ENCODE measurements at regions not wholly inside any gene's neighbourhood (a gene's known extent, or its start where the extent isn't known, plus 50 kb on each side); places are given as distances from the start of the nearest gene placed in this dataset.
"Not testable (repeated sequence)": the region's sequence is repeated elsewhere in the genome, so short reads cannot be mapped to it uniquely, and the experiment has no call there.

DNA sequence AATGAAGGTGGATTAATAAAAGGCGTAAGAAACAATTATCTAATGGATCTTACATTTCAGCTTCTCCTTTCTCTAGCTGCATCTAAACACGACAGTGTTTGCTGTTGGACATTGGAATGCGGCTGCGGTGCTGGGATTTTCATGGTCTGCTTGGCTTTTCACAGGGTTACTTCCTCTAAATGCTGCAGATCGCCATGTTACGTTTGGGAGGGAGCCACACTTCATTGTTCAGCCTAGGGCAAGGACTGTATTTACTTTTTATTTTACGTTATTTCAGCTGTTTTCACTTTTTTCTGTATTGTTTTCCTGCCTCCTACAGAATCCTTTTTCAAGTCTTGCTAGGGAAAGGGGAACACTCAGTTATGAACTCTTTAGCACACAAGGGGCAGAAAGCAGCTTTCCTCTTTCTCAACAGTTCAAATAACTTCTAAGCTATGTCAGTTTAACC, 97.9 kb upstream of the MTHFD1L start:
- peak; percentile 68 for DNase-seq

DNA sequence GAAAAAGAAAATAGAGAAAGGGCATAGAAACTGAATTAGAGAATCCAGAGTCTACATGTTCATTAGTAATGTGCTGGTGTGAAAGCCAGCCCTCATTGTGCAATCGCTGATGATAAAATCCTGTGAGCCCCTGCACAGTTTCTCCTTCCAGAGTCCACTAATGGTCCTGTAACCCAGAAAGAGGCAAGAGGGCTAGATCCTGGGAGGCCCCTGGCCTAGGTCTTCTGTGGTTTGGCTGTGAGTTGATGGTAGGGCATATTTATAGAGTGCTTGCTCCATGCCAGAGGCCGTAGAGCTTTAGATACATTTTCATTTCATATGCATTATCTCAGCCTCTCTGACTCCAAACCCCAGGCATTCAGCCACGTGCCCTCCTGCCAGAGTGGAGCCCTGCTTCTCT, 94.9 kb upstream of the MTHFD1L start:
- DNase-seq: no peak

DNA sequence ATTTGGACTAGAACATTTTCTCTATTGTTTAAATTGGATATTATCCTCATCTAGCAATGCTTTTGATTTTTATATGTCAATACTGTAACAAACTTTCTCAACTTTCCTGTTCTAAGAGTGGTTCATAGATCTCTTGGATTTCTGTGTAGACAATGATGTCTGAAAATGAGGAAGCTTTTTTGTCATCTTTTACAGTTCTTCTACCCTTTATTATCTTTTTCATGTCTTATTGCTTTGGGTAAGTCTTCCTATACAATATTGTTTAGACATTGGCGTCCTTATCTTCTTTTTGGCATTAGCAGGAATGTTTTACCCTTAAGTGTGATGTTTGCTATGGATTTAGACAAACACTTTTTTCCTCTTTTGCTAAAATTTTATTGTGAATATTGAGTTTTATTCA, 91.5 kb upstream of the MTHFD1L start:
- DNase-seq: no peak

DNA sequence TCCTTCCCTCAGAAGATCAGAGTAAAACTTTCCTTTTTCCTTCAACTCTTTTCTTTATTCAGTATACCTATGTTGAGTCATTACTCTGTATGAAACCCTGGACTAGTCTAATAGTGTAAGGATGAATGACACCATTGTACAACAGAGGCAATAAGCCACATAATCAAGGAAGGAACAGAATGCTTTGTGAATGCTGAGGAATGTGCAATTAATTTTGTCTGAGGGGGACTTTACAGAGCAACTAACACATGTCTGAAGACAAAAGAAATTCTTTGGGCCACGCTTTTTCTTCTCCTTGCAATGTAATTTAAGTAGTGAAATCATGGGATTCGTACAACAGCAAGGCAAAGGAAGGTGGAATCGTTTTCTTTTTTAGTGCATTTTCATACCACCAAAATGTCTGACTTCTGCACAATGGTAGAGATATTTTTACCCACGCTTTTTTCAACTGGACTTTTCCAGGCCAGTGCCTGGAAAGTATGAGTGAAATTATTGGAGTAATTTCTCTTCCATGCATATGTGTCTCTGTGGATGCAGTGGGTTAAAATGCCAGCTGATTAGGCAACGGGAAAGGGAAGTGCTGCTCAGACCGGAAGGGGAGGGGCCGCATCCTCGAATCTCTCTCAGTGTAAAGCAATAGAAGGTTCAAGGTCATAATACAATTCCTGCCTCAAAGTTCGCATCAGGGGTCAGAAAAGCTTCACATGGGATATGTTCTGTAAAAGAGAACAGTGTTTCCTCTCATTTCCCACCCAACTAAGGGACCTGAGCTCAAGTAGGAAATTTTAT, 89.9 kb upstream of the MTHFD1L start:
- DNase-seq: no peak

DNA sequence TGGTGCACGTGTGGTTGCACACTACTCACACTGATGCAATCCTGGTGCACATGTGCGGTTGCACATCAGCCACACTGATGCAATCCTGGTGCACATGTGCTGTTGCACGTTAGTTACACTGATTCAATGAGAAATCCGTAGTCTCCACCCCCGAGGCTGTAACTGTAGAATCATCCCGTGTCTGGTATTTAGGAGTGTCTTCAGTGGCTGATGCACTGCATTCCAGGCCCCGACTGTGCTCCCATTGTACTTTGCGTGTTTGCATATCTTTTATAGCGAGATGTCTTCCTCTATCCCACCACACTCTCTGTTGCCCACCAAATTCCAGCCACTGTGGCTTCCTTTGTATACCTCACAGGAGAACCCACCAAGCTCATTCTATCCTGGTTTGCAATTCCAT, 87.8 kb upstream of the MTHFD1L start:
- no peak for DNase-seq

DNA sequence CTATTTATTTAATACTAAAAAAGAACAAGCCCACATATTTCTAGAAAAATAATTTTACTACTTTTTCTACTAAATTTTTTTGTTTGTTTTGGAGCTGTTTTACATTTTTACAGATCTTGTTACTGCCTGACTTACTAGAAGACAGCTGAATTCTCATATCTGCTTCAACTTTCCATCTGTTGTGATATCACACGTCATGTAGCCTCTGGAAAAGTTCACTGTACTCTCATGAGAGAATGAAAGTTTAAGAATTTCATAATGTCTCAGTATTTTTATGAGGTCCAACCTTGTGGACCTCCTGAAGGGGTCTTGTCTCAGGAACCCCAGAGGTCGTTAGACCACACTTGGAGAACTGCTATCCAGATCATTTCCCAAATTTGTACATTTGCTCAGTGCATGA, 81.7 kb upstream of the MTHFD1L start:
- no peak for DNase-seq

DNA sequence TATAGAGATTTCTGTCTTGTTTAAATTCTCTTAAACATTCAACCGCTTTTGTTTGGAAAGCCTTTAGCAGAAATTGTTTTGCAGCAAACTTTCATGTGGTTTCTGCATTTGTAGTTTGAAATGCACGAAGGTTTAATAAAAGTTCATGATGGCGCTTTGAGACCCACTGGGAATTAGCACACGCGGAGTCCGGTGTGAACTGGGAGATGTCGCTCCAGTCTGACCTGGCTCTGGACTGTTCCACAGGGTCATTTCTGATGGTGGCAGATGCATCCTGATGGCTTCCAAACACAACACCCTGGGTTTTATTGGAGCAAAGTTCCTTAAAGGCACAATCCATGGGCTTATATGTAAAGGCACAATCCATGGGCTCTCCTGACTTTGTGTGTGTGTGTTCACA, 78.1 kb upstream of the MTHFD1L start:
- peak; percentile 8 for DNase-seq

DNA sequence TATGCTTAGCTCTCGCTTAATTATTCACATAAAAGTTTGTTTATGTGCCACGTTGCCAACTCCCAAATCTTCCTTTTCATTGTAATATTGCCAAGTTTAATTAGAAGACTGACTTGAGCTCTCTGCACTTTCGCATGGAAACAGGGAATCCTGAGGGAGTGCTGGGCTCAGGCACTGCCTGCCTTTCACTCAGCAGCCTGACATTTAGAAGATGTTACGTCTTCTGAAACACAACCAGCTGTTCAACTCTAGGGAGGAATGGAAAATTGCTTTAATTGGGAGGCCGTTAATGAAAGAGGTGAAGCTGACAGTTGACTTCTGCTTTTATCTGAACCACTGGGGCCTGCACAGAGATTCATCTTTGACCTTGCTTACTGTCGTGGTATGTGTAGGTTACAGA, 77.4 kb upstream of the MTHFD1L start:
- DNase-seq: peak; percentile 29

DNA sequence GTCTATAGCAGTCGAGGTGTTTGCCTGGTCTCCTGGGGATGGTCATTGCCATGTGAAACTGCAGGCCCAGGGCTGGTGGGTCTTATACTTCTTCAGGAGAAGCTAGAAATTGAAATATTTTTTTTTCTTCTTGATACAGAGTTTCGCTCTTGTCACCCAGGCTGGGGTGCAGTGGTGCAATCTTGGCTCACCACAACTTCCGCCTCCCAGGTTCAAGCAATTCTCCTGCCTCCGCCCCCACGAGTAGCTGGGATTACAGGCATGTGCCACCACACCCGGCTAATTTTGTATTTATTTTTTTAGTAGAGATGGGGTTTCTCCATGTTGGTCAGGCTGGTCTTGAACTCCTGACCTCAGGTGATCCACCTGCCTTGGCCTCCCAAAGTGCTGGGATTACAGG, 75.6 kb upstream of the MTHFD1L start:
- not testable (repeated sequence) for DNase-seq

DNA sequence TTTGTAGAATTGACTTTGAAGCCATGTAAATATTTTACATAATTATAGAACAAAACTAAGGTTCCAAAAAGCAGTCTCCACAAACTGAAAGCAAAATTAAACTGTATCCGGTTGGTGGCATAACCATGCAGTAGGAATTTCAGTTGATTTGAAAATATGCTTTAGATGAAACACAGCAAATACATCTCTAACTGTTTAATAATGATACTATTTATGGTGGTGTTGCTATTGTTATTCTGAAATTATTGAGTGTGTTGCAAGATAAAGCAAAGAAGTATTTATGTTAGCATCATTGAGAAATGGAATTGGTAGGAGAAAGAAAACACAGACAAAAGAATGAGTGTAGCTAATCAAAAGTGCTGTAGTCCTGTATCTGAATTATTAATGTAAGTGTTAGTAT, 73.8 kb upstream of the MTHFD1L start:
- no peak for DNase-seq

DNA sequence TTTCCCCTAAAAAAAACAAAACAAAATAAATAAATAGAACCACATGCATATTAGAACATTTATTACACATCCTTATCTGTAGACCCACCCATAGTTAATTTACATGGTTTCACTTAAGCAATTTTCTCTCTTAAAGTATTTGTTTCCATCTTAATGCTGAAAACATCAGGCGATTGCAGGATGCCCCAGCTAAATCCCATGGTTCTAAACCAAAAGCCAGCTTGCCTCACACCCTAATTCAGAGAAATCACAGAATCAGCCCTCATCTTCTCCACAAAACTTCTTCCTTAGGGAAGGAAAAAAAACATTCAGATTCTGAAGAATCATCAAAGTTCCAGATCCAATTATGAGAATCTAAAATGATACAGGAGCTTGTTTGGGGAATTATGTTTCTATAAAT, 67.6 kb upstream of the MTHFD1L start:
- DNase-seq: no peak

DNA sequence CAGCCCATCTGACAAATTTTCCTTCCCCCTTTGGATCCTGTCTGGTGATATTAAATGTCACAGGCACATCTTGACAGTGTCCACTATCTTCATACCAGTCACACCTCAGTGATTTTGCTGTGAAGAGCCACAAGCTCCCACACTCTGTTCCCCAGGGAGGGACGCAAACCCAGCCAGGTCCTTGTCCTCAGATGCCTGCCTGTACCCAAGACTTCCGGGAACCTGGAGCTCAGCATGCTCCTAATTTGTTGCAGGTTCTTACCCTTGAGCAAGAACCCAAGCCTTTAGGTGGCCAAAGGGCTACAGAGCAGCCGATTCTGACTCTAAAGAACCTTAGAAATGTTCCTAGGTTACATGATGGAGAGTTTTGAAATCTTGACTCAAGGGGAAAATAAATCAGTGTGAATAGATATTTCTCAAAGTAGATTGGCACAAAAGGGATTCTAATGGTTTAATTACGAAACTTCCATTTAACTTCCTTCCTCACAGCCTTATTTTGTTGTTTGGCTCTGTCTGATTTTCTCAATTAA, 66.2 kb upstream of the MTHFD1L start:
- DNase-seq: no peak

DNA sequence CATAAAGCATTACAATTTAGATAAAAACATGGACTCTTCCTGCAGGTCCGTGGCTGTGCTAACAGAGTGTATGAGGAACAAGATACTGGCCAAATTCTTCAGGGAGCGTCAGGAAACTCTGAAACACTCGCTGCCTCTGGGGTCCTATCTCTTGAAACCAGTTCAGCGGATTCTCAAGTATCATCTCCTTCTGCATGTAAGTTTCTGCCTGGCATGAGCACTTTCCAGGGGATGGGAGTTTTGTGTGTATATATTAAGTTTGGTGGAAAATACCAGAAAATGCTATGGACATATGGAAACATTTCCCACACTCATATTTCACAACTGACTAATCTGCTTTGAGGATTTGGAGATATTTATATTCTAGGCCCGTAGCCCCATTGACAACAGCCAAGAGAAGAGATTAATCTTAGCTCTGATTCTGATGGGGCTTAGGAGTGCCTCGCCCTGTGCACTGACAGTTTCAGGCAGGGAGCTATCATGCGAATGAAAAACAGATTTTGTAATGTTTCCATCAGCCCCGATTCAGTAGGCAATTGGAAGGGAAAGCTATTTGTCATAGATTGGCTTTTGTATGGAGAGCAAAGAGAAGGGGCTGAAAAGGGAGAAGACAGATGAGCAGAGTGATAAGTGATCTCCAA, 64.7 kb upstream of the MTHFD1L start:
- no peak for DNase-seq

DNA sequence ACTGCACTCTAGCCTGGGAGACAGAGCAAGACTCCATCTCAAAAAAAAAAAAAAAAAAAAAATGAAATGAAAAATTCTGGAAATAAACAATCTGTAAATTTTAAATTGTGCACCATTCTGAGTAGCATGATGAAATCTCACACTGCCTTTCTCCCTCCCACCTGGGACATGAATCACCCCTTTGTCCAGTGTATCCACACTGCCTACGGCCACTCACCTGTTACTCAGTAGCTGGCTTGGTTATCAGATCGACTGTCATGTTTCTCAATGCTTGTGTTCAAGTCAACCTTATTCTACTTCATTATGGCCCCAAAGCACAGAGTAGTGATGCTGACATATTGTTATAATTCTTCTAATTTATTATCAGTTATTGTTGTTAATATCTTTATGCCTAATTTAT, 58.7 kb upstream of the MTHFD1L start:
- no peak for DNase-seq

DNA sequence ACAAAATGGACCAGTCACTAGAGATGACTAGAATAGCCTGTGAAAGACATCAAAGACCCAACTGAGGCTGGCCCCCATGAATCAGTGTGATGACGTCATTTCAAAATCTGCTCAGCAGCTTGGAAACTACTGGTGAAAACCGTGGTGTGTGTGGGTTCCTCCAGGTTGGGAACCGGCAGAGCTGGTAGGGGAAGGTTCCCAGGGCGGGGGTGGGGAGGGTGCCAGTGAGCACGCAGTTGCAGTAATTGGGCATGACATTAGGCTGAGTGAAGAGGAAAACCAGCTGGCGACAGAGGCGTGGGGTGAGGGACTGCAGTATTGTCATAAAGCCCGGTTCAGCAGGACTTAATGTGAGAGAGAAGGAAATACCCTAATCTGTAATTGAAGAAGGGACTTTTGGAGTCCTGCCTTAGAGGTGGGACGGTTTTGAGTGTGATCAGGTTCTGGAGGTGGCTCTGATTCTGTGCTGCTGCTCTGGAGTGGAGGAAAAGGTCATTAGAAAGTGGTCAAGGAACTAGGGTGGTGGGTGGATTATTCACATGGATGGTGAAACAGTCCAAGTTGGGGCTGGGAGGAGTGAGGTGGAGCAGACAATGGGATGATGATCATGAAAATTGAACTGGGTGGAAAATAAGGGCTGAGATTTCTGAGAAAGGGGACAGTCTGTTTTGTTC, 52.0 kb upstream of the MTHFD1L start:
- peak; percentile 44 for DNase-seq

DNA sequence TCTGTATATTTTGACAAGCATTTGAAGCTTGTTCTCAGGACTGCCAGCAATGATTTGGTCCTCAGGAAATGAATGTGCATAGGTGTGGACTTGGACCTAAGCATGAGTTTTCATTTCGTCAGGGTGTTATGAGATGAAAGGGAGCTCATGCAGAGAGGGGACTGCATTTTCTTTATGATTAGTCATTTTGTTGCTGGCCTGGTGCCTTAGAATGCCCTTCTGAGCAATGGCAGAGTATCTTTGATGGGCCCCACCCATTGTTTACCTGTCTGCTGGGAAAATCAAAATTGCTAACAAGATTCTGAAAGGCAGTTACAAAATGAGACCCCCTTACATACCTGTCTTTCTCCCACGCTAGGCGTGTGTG, 51.5 kb upstream of the MTHFD1L start:
- DNase-seq: no peak

All from right kidney (tissue), 1 donor.